GM12873 (cell line): ENCODE measurements at regions not wholly inside any gene's neighbourhood (a gene's known extent, or its start where the extent isn't known, plus 50 kb on each side); places are given as distances from the start of the nearest gene placed in this dataset.

ENCODE experiments used
- CTCF ChIP-seq: IDR thresholded peaks from 2 replicates; pipeline ENCODE4 v1.5.1; 2012; ENCODE audit warnings: low read depth, mild to moderate bottlenecking, moderate library complexity, low read length, control low read depth; ENCODE audit not compliant: insufficient read depth; ENCODE audit errors: missing control alignments

GRCh38 chr5:101877451-101877850 is 418.6 kb downstream of the SLCO4C1 start:
- TF ChIP-seq CTCF: no peak

- no peak for TF ChIP-seq CTCF
Measured at GRCh38 chr5:101866473-101866872, 429.6 kb downstream of the SLCO4C1 start.

GRCh38 chr5:101860563-101860962 is 435.5 kb downstream of the SLCO4C1 start:
- TF ChIP-seq CTCF: no peak

- no peak for TF ChIP-seq CTCF
Measured at GRCh38 chr5:101860145-101860544, 435.9 kb downstream of the SLCO4C1 start.

- no peak for TF ChIP-seq CTCF
Measured at GRCh38 chr5:101846496-101846895, 449.6 kb downstream of the SLCO4C1 start.

GRCh38 chr5:101843055-101843454 is 453.0 kb downstream of the SLCO4C1 start:
- no peak for TF ChIP-seq CTCF

GRCh38 chr5:101838435-101838834 is 457.6 kb downstream of the SLCO4C1 start:
- TF ChIP-seq CTCF: no peak
